ENCODE measurements at regions not wholly inside any gene's neighbourhood (a gene's known extent, or its start where the extent isn't known, plus 50 kb on each side); places are given as distances from the start of the nearest gene placed in this dataset.

GRCh38 chr1:112325504-112325903 is 70.5 kb upstream of the CTTNBP2NL start:
- TF ChIP-seq CTCF (IDR thresholded peaks at IDR 0.05 in 4 of 5, conservative IDR thresholded peaks at IDR 0.05 in 1 of 5) = no peak
- TF ChIP-seq POLR2A (IDR thresholded peaks at IDR 0.05) = no peak
